PC-9 (cell line): ENCODE measurements at regions not wholly inside any gene's neighbourhood (a gene's known extent, or its start where the extent isn't known, plus 50 kb on each side); places are given as distances from the start of the nearest gene placed in this dataset.

Experiments used
- EZH2 ChIP-seq: fragments of 200-600 bp; sonication (generic); IDR thresholded peaks from 2 replicates; pipeline ENCODE4 v1.8.0; 2017; ENCODE audit warnings: antibody characterized with exemption, low read depth
- TF ChIP-seq, protein P1 (sequence below): fragments of 200-600 bp; sonication (generic); conservative IDR thresholded peaks from 2 replicates; pipeline ENCODE4 v1.6.1; 2017; ENCODE audit warnings: mixed run types, antibody characterized with exemption, mild to moderate bottlenecking, moderate library complexity

DNA sequence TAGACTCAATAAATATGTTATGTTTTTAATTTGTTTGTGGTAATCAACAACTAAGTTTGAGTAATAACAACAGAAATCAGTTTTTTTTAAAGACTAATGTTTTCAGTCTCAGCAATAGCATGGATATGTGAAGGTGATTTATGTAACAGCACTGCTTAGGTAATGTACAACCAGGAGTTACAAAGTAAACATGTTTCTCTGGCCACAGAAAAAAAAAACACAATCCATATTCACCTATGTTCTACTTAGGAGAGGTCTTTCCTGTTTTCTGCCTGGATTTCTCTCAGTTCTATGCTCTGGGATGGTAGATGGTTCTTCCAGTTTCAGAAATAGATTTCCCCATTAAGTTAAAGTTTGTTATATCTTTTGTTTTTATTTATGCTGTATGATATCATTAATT, 579.4 kb downstream of the SI start:
- TF ChIP-seq, protein P1, sequence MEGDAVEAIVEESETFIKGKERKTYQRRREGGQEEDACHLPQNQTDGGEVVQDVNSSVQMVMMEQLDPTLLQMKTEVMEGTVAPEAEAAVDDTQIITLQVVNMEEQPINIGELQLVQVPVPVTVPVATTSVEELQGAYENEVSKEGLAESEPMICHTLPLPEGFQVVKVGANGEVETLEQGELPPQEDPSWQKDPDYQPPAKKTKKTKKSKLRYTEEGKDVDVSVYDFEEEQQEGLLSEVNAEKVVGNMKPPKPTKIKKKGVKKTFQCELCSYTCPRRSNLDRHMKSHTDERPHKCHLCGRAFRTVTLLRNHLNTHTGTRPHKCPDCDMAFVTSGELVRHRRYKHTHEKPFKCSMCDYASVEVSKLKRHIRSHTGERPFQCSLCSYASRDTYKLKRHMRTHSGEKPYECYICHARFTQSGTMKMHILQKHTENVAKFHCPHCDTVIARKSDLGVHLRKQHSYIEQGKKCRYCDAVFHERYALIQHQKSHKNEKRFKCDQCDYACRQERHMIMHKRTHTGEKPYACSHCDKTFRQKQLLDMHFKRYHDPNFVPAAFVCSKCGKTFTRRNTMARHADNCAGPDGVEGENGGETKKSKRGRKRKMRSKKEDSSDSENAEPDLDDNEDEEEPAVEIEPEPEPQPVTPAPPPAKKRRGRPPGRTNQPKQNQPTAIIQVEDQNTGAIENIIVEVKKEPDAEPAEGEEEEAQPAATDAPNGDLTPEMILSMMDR: no peak
- TF ChIP-seq EZH2: no peak
